ENCODE measurements at regions not wholly inside any gene's neighbourhood (a gene's known extent, or its start where the extent isn't known, plus 50 kb on each side); places are given as distances from the start of the nearest gene placed in this dataset.
A peak's percentile ranks its signal among the peaks of the same experiment; 100 is the strongest.

GRCh38 chr12:93107514-93108312 is 178.6 kb upstream of the EEA1 start:
- no peak for DNase-seq

GRCh38 chr12:93108985-93109384 is 179.9 kb upstream of the EEA1 start:
- no peak for DNase-seq

GRCh38 chr12:93109551-93110203 is 180.6 kb upstream of the EEA1 start:
- no peak for DNase-seq

- no peak for DNase-seq
Measured at GRCh38 chr12:93111773-93112172, 182.7 kb upstream of the EEA1 start.

GRCh38 chr12:93113317-93114006 is 184.4 kb upstream of the EEA1 start:
- no peak for DNase-seq

GRCh38 chr12:93115198-93115601 is 186.1 kb upstream of the EEA1 start:
- DNase-seq, result no peak

GRCh38 chr12:93115646-93116045 is 186.6 kb upstream of the EEA1 start:
- no peak for DNase-seq

- DNase-seq, result no peak
Measured at GRCh38 chr12:93116632-93117031, 187.5 kb upstream of the EEA1 start.

- no peak for DNase-seq
Measured at GRCh38 chr12:93121729-93122488, 192.8 kb upstream of the EEA1 start.

GRCh38 chr12:93122569-93123091 is 193.5 kb upstream of the EEA1 start:
- DNase-seq, result peak; percentile 17 to 18

GRCh38 chr12:93125126-93125525 is 196.0 kb upstream of the EEA1 start:
- no peak for DNase-seq

- DNase-seq, result no peak
Measured at GRCh38 chr12:93126069-93126474, 197.0 kb upstream of the EEA1 start.

GRCh38 chr12:93127107-93127560 is 198.0 kb upstream of the EEA1 start:
- DNase-seq, result no peak

GRCh38 chr12:93127582-93128331 is 198.7 kb upstream of the EEA1 start:
- no peak for DNase-seq

GRCh38 chr12:93128332-93128707 is 199.2 kb upstream of the EEA1 start:
- no peak for DNase-seq

GRCh38 chr12:93130366-93131054 is 201.4 kb upstream of the EEA1 start:
- DNase-seq, result no peak

- no peak for DNase-seq
Measured at GRCh38 chr12:93133361-93133760, 204.3 kb upstream of the EEA1 start.

- DNase-seq, result no peak
Measured at GRCh38 chr12:93134175-93134890, 205.2 kb upstream of the EEA1 start.

GRCh38 chr12:93134893-93135285 is 205.8 kb upstream of the EEA1 start:
- DNase-seq, result no peak
